ENCODE measurements at regions not wholly inside any gene's neighbourhood (a gene's known extent, or its start where the extent isn't known, plus 50 kb on each side); places are given as distances from the start of the nearest gene placed in this dataset.

DNA sequence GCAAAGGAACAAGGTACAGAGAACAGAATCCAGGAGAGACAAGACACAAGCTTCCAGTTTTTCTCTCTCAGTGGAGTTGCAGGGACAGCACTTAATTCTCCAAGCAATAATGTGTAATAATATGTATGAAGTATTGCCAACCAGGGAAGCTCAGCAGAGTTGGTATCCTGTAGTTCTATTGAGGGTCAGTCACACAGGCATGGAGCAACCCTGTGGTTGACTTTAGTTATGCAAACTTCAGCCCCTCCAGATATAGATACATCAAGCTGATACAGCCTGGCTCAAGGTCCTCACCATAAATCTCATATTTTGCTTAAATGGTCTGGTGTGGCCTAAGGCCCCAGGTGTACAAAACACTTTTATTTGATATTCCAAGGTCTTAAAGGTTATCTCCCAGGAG, 248.6 kb upstream of the EPHA5 start:
- Histone ChIP-seq H3K9ac (ENCODE audit: insufficient read depth, low read length) (no peak overlapping the region), H3K4me2 (ENCODE audit: extremely low read depth, insufficient read depth, low read length) (no peak overlapping the region), H2AFZ (ENCODE audit: low read length) (no peak overlapping the region), H3K27me3 (ENCODE audit: control insufficient read depth, insufficient read depth, low read length) (no peaks in the 10 kb centered on the region), H3K9me3 (ENCODE audit: control insufficient read depth, insufficient read depth, low read depth, low read length) (no peaks in the 10 kb centered on the region), H3K36me3 (ENCODE audit: control insufficient read depth, insufficient read depth, low read length) (no peaks in the 10 kb centered on the region), H3K79me2 (ENCODE audit: control insufficient read depth, insufficient read depth, low read length) (no peaks in the 10 kb centered on the region), H4K20me1 (ENCODE audit: control insufficient read depth, extremely low read depth, insufficient read depth, low read length) (no peaks in the 10 kb centered on the region), H3K27ac (ENCODE audit: insufficient read depth, low read length) (no peak overlapping the region), H3K4me3 (replicated peaks in 1 of 4; ENCODE audit: control extremely low read depth in 1 of 4, insufficient read depth in 1 of 4, low read depth in 3 of 4, low read length in 4 of 4) (no peak overlapping the region), H3K4me1 (ENCODE audit: control insufficient read depth, extremely low read depth, insufficient read depth, low read length) (no peaks in the 10 kb centered on the region)
- peak in 1 of 2 donors; percentile 3 for DNase-seq (ENCODE audit: low read depth in 2 of 2)
- TF ChIP-seq, protein P1, sequence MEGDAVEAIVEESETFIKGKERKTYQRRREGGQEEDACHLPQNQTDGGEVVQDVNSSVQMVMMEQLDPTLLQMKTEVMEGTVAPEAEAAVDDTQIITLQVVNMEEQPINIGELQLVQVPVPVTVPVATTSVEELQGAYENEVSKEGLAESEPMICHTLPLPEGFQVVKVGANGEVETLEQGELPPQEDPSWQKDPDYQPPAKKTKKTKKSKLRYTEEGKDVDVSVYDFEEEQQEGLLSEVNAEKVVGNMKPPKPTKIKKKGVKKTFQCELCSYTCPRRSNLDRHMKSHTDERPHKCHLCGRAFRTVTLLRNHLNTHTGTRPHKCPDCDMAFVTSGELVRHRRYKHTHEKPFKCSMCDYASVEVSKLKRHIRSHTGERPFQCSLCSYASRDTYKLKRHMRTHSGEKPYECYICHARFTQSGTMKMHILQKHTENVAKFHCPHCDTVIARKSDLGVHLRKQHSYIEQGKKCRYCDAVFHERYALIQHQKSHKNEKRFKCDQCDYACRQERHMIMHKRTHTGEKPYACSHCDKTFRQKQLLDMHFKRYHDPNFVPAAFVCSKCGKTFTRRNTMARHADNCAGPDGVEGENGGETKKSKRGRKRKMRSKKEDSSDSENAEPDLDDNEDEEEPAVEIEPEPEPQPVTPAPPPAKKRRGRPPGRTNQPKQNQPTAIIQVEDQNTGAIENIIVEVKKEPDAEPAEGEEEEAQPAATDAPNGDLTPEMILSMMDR (conservative IDR thresholded peaks at IDR 0.05 in 1 of 2, IDR thresholded peaks at IDR 0.05 in 1 of 2; ENCODE audit: low read depth in 1 of 2, low read length in 2 of 2) = no peak
- no peak for TF ChIP-seq EZH2 (IDR thresholded peaks at IDR 0.05; ENCODE audit: low read length, missing control alignments)

DNA sequence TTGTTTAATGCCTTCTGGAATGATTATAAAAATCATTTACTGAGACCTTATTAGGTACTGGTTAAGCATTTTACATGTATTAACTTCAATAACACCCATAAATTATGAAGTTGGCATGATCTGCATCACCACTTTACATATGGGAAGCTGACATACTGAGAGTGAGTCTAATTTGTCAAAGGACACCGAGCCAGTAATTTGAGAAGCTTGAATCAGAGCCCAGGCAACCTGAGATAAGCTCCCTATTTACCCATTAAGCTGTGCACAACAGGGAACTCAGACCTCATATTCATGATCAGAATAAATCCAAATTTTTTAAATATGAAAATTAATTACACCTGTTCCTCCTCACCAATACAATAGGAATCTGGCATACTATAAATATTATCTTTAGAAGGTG, 247.9 kb upstream of the EPHA5 start:
- TF ChIP-seq EZH2 (IDR thresholded peaks at IDR 0.05; ENCODE audit: low read length, missing control alignments) = no peak
- TF ChIP-seq, protein P1 (conservative IDR thresholded peaks at IDR 0.05 in 1 of 2, IDR thresholded peaks at IDR 0.05 in 1 of 2; ENCODE audit: low read depth in 1 of 2, low read length in 2 of 2) = no peak
- H3K4me2 ChIP-seq (ENCODE audit: extremely low read depth, insufficient read depth, low read length) = no peak overlapping the region
- no peak overlapping the region for H3K4me3 ChIP-seq (replicated peaks in 1 of 4; ENCODE audit: control extremely low read depth in 1 of 4, insufficient read depth in 1 of 4, low read depth in 3 of 4, low read length in 4 of 4)
- no peaks in the 10 kb centered on the region for H3K36me3 ChIP-seq (ENCODE audit: control insufficient read depth, insufficient read depth, low read length)
- H3K27me3 ChIP-seq (ENCODE audit: control insufficient read depth, insufficient read depth, low read length) = no peaks in the 10 kb centered on the region
- DNase-seq (ENCODE audit: low read depth in 2 of 2) = peak in 1 of 2 donors; percentile 52
- H3K9ac ChIP-seq (ENCODE audit: insufficient read depth, low read length) = no peak overlapping the region
- no peaks in the 10 kb centered on the region for H4K20me1 ChIP-seq (ENCODE audit: control insufficient read depth, extremely low read depth, insufficient read depth, low read length)
- no peaks in the 10 kb centered on the region for H3K79me2 ChIP-seq (ENCODE audit: control insufficient read depth, insufficient read depth, low read length)
- H3K9me3 ChIP-seq (ENCODE audit: control insufficient read depth, insufficient read depth, low read depth, low read length) = no peaks in the 10 kb centered on the region
- no peaks in the 10 kb centered on the region for H3K4me1 ChIP-seq (ENCODE audit: control insufficient read depth, extremely low read depth, insufficient read depth, low read length)
- no peak overlapping the region for H3K27ac ChIP-seq (ENCODE audit: insufficient read depth, low read length)
- no peak overlapping the region for H2AFZ ChIP-seq (ENCODE audit: low read length)

DNA sequence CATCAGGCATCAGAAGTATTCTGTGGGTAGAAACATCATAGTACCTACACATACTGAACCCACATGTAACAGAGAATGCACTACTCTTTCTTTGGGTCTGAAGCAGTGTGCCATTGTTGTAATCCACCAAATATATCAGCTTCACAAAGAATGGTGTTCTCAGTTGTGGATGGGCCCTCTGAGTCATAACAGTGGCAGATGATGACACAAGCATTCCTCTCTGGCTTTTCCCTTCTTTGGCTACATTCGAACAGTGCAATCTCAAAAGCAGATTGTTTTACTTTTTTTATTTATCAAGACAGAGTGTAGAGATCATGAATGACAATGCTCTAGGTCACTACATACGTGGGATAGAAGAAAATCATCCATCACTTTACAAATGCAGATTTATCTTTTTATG, 247.2 kb upstream of the EPHA5 start:
- Histone ChIP-seq H3K9me3 (ENCODE audit: control insufficient read depth, insufficient read depth, low read depth, low read length) (no peaks in the 10 kb centered on the region), H3K36me3 (ENCODE audit: control insufficient read depth, insufficient read depth, low read length) (no peaks in the 10 kb centered on the region), H3K4me3 (replicated peaks in 1 of 4; ENCODE audit: control extremely low read depth in 1 of 4, insufficient read depth in 1 of 4, low read depth in 3 of 4, low read length in 4 of 4) (no peak overlapping the region), H4K20me1 (ENCODE audit: control insufficient read depth, extremely low read depth, insufficient read depth, low read length) (no peaks in the 10 kb centered on the region), H3K4me2 (ENCODE audit: extremely low read depth, insufficient read depth, low read length) (no peak overlapping the region), H2AFZ (ENCODE audit: low read length) (no peak overlapping the region), H3K79me2 (ENCODE audit: control insufficient read depth, insufficient read depth, low read length) (no peaks in the 10 kb centered on the region), H3K9ac (ENCODE audit: insufficient read depth, low read length) (no peak overlapping the region), H3K27me3 (ENCODE audit: control insufficient read depth, insufficient read depth, low read length) (no peaks in the 10 kb centered on the region), H3K27ac (ENCODE audit: insufficient read depth, low read length) (no peak overlapping the region), H3K4me1 (ENCODE audit: control insufficient read depth, extremely low read depth, insufficient read depth, low read length) (no peaks in the 10 kb centered on the region)
- no peak for TF ChIP-seq EZH2 (IDR thresholded peaks at IDR 0.05; ENCODE audit: low read length, missing control alignments)
- TF ChIP-seq, protein P1 (conservative IDR thresholded peaks at IDR 0.05 in 1 of 2, IDR thresholded peaks at IDR 0.05 in 1 of 2; ENCODE audit: low read depth in 1 of 2, low read length in 2 of 2) = no peak
- peak in 1 of 2 donors; percentile 87 for DNase-seq (ENCODE audit: low read depth in 2 of 2)
